Neuronal stem cell (in vitro differentiated cells): ENCODE measurements at regions not wholly inside any gene's neighbourhood (a gene's known extent, or its start where the extent isn't known, plus 50 kb on each side); places are given as distances from the start of the nearest gene placed in this dataset.

ENCODE experiments used
- DNase-seq: peaks from one replicate; pipeline ENCODE4 v3.0.0-alpha.2; 2013; ENCODE audit warnings: low spot score
- H2AFZ ChIP-seq: one replicate; pipeline ENCODE4 v1.6.1; 2013; ENCODE audit warnings: mild to moderate bottlenecking, low read length, inconsistent platforms
- H2AK5ac ChIP-seq: 2 replicates; pipeline ENCODE4 v1.6.1; 2013; ENCODE audit warnings: low read depth, mild to moderate bottlenecking, inconsistent platforms, low read length, moderate library complexity, mixed read lengths
- H2BK120ac ChIP-seq: 2 replicates; pipeline ENCODE4 v1.6.1; 2013; ENCODE audit warnings: low read depth, mild to moderate bottlenecking, inconsistent platforms, low read length, moderate library complexity, mixed read lengths
- H2BK12ac ChIP-seq: one replicate; pipeline ENCODE4 v1.6.1; 2013; ENCODE audit warnings: low read length, inconsistent platforms
- H2BK15ac ChIP-seq: 2 replicates; pipeline ENCODE4 v1.6.1; 2013; ENCODE audit warnings: mild to moderate bottlenecking, low read length, inconsistent platforms, mixed read lengths
- H2BK5ac ChIP-seq: one replicate; pipeline ENCODE4 v1.6.1; 2013; ENCODE audit warnings: inconsistent platforms, mild to moderate bottlenecking, low read length, moderate library complexity
- H3K14ac ChIP-seq: one replicate; pipeline ENCODE4 v1.6.1; 2013; ENCODE audit warnings: low read length, inconsistent platforms
- H3K18ac ChIP-seq: 2 replicates; pipeline ENCODE4 v1.6.1; 2013; ENCODE audit warnings: low read length, inconsistent platforms
- H3K23ac ChIP-seq: 2 replicates; pipeline ENCODE4 v1.6.1; 2013; ENCODE audit warnings: low read depth, mild to moderate bottlenecking, mixed read lengths, low read length, inconsistent platforms; ENCODE audit not compliant: poor library complexity
- H3K27ac ChIP-seq: replicated peaks from 3 replicates; pipeline ENCODE4 v1.5.1; 2013; ENCODE audit warnings: low read length, inconsistent platforms
- H3K27me3 ChIP-seq, 3 experiments: 2 replicates each; pipeline ENCODE4 v1.6.1; 2013; ENCODE audit warnings: low read length in 3 of 3, mild to moderate bottlenecking in 2 of 3, inconsistent platforms in 1 of 3, low read depth in 1 of 3, mixed read lengths in 1 of 3, moderate library complexity in 1 of 3; ENCODE audit not compliant: control insufficient read depth in 3 of 3, insufficient read depth in 3 of 3
- H3K36me3 ChIP-seq, 2 donors: replicated peaks in 1 of 2; 2 replicates each; pipeline ENCODE4 v1.6.1; 2013; ENCODE audit warnings: low read length in 2 of 2; ENCODE audit not compliant: control insufficient read depth in 2 of 2, insufficient read depth in 2 of 2
- H3K4ac ChIP-seq: 2 replicates; pipeline ENCODE4 v1.6.1; 2013; ENCODE audit warnings: inconsistent platforms, mild to moderate bottlenecking, low read length, moderate library complexity
- H3K4me1 ChIP-seq, 2 donors: 1 replicate in 1 of 2; 2 replicates in 1 of 2; pipeline ENCODE4 v1.6.1; 2013; ENCODE audit warnings: low read length in 2 of 2, low read depth in 1 of 2; ENCODE audit not compliant: control insufficient read depth in 2 of 2, insufficient read depth in 1 of 2
- H3K4me2 ChIP-seq: one replicate; pipeline ENCODE4 v1.6.1; 2013; ENCODE audit warnings: mild to moderate bottlenecking, low read length, inconsistent platforms; ENCODE audit not compliant: insufficient read depth, poor library complexity, severe bottlenecking
- H3K4me3 ChIP-seq, 2 donors: 2 replicates each; pipeline ENCODE4 v1.5.1; 2013; ENCODE audit warnings: low read length in 2 of 2, mild to moderate bottlenecking in 2 of 2, inconsistent platforms in 1 of 2, moderate library complexity in 1 of 2
- H3K79me1 ChIP-seq: one replicate; pipeline ENCODE4 v1.6.1; 2013; ENCODE audit warnings: low read depth, mild to moderate bottlenecking, inconsistent platforms, low read length, moderate library complexity
- H3K9ac ChIP-seq: one replicate; pipeline ENCODE4 v1.6.1; 2013; ENCODE audit warnings: mild to moderate bottlenecking, low read depth, low read length, inconsistent platforms; ENCODE audit not compliant: poor library complexity
- H3K9me3 ChIP-seq, 2 donors: replicated peaks in 1 of 2; 2 replicates each; pipeline versions ENCODE3 to v1.6.1; 2013; ENCODE audit warnings: low read length in 2 of 2, mild to moderate bottlenecking in 2 of 2, inconsistent platforms in 1 of 2, low read depth in 1 of 2, mixed read lengths in 1 of 2, moderate library complexity in 1 of 2; ENCODE audit not compliant: control insufficient read depth in 2 of 2, insufficient read depth in 1 of 2
- H4K8ac ChIP-seq: one replicate; pipeline ENCODE4 v1.6.1; 2013; ENCODE audit warnings: low read depth, mild to moderate bottlenecking, inconsistent platforms, low read length, moderate library complexity
- H4K91ac ChIP-seq: one replicate; pipeline ENCODE4 v1.6.1; 2013; ENCODE audit warnings: low read length, low read depth, mild to moderate bottlenecking, inconsistent platforms; ENCODE audit not compliant: poor library complexity
- WGBS, 2 donors: extraction: QIAGEN DNeasy Blood & Tissue Kit; methylation state at CpG; one replicate each; pipeline ENCODE4 v1.1.7; 2013; ENCODE audit warnings: missing lambda C conversion rate in 2 of 2, mixed read lengths in 1 of 2; ENCODE audit not compliant: insufficient read length in 2 of 2, insufficient replicate concordance in 1 of 2; ENCODE audit errors: extremely low coverage in 2 of 2; 5-methylcytosine and 5-hydroxymethylcytosine counted together

DNA sequence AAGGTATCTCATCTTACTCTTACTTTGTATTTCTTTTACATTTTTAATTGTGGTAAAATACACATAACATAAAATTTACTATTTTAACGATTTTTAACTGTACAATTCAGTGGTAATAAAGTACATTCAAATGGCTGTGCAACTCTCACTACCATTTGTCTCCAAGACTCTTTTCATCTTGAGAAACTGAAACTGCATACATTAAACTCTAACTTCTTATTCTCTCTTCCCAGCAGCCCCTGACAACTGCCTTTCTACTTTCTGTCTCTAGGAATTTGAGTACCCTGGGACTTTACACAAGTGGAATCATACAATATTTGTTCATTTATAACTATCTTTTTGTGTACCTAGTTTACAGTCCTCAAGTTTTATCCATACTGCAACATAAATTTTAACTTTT, 725.8 kb upstream of the KIRREL3 start:
- Histone ChIP-seq H3K18ac (no peak overlapping the region), H4K91ac (no peak overlapping the region), H2BK5ac (no peak overlapping the region), H3K14ac (no peak overlapping the region), H2AK5ac (no peak overlapping the region), H4K8ac (no peak overlapping the region), H3K4me3 (no peak overlapping the region), H3K36me3 (no peaks in the 10 kb centered on the region), H3K4me1 (peaks cover 0 to 2% of the 10 kb centered on the region in 2 donors), H2BK120ac (no peak overlapping the region), H2BK15ac (no peak overlapping the region), H3K4ac (no peak overlapping the region), H3K27ac (no peak overlapping the region), H3K27me3 (no peaks in the 10 kb centered on the region), H3K9me3 (no peaks in the 10 kb centered on the region), H3K23ac (no peak overlapping the region), H3K9ac (no peak overlapping the region), H3K4me2 (no peak overlapping the region), H3K79me1 (no peaks in the 10 kb centered on the region), H2AFZ (peak overlapping the region; percentile 35), H2BK12ac (no peak overlapping the region)
- WGBS, 2 donors, result no CpG with 5 or more reads among the region's 1 CpG
- DNase-seq, result no peak

DNA sequence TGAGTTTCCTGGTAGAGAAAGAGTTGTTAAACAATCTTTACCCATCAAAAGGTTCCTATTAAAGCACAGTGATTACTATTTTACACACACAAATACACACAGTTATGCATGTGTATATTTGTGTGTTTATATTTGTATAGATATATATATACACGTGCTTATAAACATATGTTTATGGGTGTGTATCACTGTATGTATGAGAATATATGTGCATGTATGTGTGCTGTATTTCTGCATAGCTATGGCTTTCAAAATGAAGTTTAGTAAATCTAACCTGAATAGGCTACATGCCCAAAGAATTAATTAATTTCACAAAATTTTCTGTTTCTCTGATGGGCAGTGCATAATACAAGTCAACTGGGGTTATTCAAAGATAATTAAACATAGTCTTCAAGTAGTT, 723.1 kb upstream of the KIRREL3 start:
- H2AK5ac ChIP-seq, result no peak overlapping the region
- no peak overlapping the region for H2BK15ac ChIP-seq
- no CpG with 5 or more reads among the region's 1 CpG for WGBS, 2 donors

DNA sequence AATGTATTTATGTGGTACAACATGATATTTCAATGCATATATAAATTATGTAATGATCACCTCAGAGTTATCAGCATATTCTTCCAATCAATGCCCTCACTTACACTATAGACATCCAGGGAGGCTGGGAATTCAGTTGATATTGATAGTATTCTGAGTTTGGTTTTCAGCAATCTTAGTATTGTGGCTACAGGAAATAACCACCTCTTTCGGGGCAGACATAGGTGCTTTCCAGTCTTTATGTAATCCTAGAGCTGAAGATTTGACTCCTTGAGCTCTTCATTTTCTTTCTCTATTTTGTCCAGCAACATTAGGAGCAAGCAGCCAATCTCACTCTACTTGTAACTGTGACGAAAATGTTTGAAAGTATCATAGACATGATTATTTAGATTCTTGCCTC, 712.7 kb upstream of the KIRREL3 start:
- no peak overlapping the region for H3K18ac ChIP-seq
- no peak overlapping the region for H2BK15ac ChIP-seq
- no peak overlapping the region for H3K14ac ChIP-seq
- no peak overlapping the region for H4K91ac ChIP-seq
- no peak overlapping the region for H3K4ac ChIP-seq
- no peak overlapping the region for H2BK12ac ChIP-seq
- H2AK5ac ChIP-seq, result no peak overlapping the region
- H3K36me3 ChIP-seq, result no peaks in the 10 kb centered on the region
- no peak overlapping the region for H2AFZ ChIP-seq
- no CpG with 5 or more reads among the region's 2 CpGs for WGBS, 2 donors
- no peaks in the 10 kb centered on the region for H3K4me1 ChIP-seq
- no peak overlapping the region for H3K4me3 ChIP-seq
- no peak overlapping the region for H2BK120ac ChIP-seq
- H3K9ac ChIP-seq, result no peak overlapping the region
- no peak overlapping the region for H3K23ac ChIP-seq
- H3K4me2 ChIP-seq, result no peak overlapping the region
- no peak overlapping the region for H2BK5ac ChIP-seq
- no peak overlapping the region for H4K8ac ChIP-seq
- H3K27ac ChIP-seq, result no peak overlapping the region
- no peaks in the 10 kb centered on the region for H3K79me1 ChIP-seq
- H3K27me3 ChIP-seq, result no peaks in the 10 kb centered on the region
- H3K9me3 ChIP-seq, result no peaks in the 10 kb centered on the region
- no peak for DNase-seq

More for the DNA sequence above, 723.1 kb upstream of the KIRREL3 start:
- Histone ChIP-seq H2BK12ac (no peak overlapping the region), H3K4me3 (no peak overlapping the region), H3K4me1 (peaks cover 0 to 2% of the 10 kb centered on the region in 2 donors), H2AFZ (no peak overlapping the region), H3K27me3 (no peaks in the 10 kb centered on the region), H3K4me2 (no peak overlapping the region), H3K9me3 (no peaks in the 10 kb centered on the region), H3K36me3 (no peaks in the 10 kb centered on the region), H3K4ac (no peak overlapping the region), H2BK5ac (no peak overlapping the region), H3K23ac (no peak overlapping the region), H3K9ac (no peak overlapping the region), H2BK120ac (no peak overlapping the region), H4K91ac (no peak overlapping the region), H3K79me1 (no peaks in the 10 kb centered on the region), H3K18ac (no peak overlapping the region), H3K14ac (no peak overlapping the region), H3K27ac (no peak overlapping the region), H4K8ac (no peak overlapping the region)
- DNase-seq, result no peak

DNA sequence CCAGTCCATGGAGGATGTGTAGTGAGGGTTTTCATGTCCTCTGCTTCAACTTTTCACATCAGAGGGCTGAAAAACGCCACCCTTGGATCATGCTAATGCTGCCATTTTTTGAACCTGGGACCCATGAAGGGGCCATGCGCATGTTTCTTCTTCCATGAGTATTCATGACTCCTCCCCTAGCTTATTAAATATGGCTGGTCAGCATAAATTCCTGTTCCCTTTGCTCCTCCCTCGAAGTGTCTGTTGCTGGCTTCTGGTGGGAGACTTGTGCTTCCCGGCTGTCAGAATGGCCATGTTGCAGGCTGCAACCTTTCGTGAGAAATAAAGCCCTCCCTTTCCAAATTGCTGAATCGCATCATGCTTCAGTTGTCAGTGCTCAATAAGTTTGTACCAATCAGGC, 711.2 kb upstream of the KIRREL3 start:
- Histone ChIP-seq H4K91ac (no peak overlapping the region), H2BK5ac (no peak overlapping the region), H3K18ac (no peak overlapping the region), H2BK15ac (no peak overlapping the region), H2BK12ac (no peak overlapping the region), H3K9me3 (no peaks in the 10 kb centered on the region), H3K9ac (no peak overlapping the region), H2BK120ac (no peak overlapping the region), H3K4me1 (no peaks in the 10 kb centered on the region), H3K79me1 (no peaks in the 10 kb centered on the region), H3K4ac (no peak overlapping the region), H4K8ac (no peak overlapping the region), H3K23ac (no peak overlapping the region), H3K27ac (no peak overlapping the region), H3K4me2 (no peak overlapping the region), H3K36me3 (no peaks in the 10 kb centered on the region), H3K27me3 (no peaks in the 10 kb centered on the region), H3K4me3 (no peak overlapping the region), H2AFZ (peak overlapping the region; percentile 8), H3K14ac (no peak overlapping the region), H2AK5ac (no peak overlapping the region)
- no CpG with 5 or more reads among the region's 6 CpGs for WGBS, 2 donors
- no peak for DNase-seq
